Activated CD4-positive, alpha-beta memory T cell treated with anti-CD3 and anti-CD28 coated beads, Interleukin-2, amount 10 ng/mL, durations not matched to agents 7 days and 5 days (primary cell): ENCODE measurements at regions not wholly inside any gene's neighbourhood (a gene's known extent, or its start where the extent isn't known, plus 50 kb on each side); places are given as distances from the start of the nearest gene placed in this dataset.
"Not testable (repeated sequence)": the region's sequence is repeated elsewhere in the genome, so short reads cannot be mapped to it uniquely, and the experiment has no call there.

ENCODE experiments used
- CTCF ChIA-PET: fragments of 350-600 bp; sonication (Branson Sonifier 250); formaldehyde crosslinking; loops from one replicate; lab custom pipeline; 2021; ENCODE audit warnings: antibody characterized with exemption, inconsistent platforms; lab: Charles Lee
- POLR2A ChIA-PET: fragments of 350-600 bp; sonication (Branson Sonifier 250); formaldehyde crosslinking; loops from one replicate; lab custom pipeline; 2021; ENCODE audit warnings: antibody characterized with exemption; lab: Charles Lee
- DNase-seq: peaks from one replicate; pipeline ENCODE4 v3.0.0-alpha.2; 2020
- H3K27ac Mint-ChIP-seq: one replicate; pipeline ENCODE4 v1.8.0; 2021; ENCODE audit warnings: mild to moderate bottlenecking, mixed read lengths
- H3K27me3 Mint-ChIP-seq: one replicate; pipeline ENCODE4 v1.8.0; 2021; ENCODE audit warnings: mixed read lengths
- H3K36me3 Mint-ChIP-seq: one replicate; pipeline ENCODE4 v1.8.0; 2021; ENCODE audit warnings: low read depth, mixed read lengths
- H3K4me1 Mint-ChIP-seq: one replicate; pipeline ENCODE4 v1.8.0; 2021; ENCODE audit warnings: mixed read lengths
- H3K4me3 Mint-ChIP-seq: one replicate; pipeline ENCODE4 v1.8.0; 2021; ENCODE audit warnings: mild to moderate bottlenecking, mixed read lengths
- H3K9me3 Mint-ChIP-seq: one replicate; pipeline ENCODE4 v1.8.0; 2021; ENCODE audit warnings: mixed read lengths

- Mint-ChIP-seq H3K4me1 (no peaks in the 10 kb centered on the region), H3K36me3 (no peaks in the 10 kb centered on the region), H3K27me3 (no peaks in the 10 kb centered on the region), H3K4me3 (no peak overlapping the region), H3K27ac (no peak overlapping the region), H3K9me3 (no peaks in the 10 kb centered on the region)
- ChIA-PET CTCF (no interaction called here), POLR2A (no interaction called here)
- DNase-seq = no peak
These were observed 236.1 kb downstream of the FBXO8 start for GRCh38 chr4:174047363-174047762.

- H3K36me3 Mint-ChIP-seq, DNase-seq, H3K4me1 Mint-ChIP-seq, H3K4me3 Mint-ChIP-seq, CTCF ChIA-PET, H3K9me3 Mint-ChIP-seq, POLR2A ChIA-PET, H3K27me3 Mint-ChIP-seq, H3K27ac Mint-ChIP-seq: not testable (repeated sequence)
These were observed 237.6 kb downstream of the FBXO8 start for GRCh38 chr4:174045829-174046228.

DNA sequence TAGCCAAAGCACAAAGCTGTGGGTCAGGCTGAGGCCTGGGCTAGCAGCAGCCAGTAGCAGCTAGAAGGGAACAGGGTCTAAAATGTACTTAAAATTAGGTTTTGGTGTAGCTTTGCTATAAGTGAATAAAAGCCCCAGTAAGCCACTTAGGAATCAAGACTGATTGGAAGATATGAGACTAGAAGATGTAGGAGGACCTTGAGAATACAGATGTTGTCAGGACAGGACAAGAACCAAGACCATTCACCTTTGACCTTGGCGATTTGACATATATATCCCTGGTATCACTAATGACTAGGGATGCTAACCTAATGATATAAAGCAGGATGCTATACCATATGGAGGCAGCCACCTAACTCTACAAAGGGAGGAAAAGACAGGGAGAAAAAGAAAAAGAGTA lies 238.1 kb downstream of the FBXO8 start:
- CTCF ChIA-PET = no interaction called here
- Mint-ChIP-seq H3K27me3 (no peaks in the 10 kb centered on the region), H3K4me1 (no peaks in the 10 kb centered on the region), H3K4me3 (no peak overlapping the region), H3K36me3 (no peaks in the 10 kb centered on the region), H3K9me3 (no peaks in the 10 kb centered on the region), H3K27ac (no peak overlapping the region)
- no peak for DNase-seq
- POLR2A ChIA-PET = no interaction called here

DNA sequence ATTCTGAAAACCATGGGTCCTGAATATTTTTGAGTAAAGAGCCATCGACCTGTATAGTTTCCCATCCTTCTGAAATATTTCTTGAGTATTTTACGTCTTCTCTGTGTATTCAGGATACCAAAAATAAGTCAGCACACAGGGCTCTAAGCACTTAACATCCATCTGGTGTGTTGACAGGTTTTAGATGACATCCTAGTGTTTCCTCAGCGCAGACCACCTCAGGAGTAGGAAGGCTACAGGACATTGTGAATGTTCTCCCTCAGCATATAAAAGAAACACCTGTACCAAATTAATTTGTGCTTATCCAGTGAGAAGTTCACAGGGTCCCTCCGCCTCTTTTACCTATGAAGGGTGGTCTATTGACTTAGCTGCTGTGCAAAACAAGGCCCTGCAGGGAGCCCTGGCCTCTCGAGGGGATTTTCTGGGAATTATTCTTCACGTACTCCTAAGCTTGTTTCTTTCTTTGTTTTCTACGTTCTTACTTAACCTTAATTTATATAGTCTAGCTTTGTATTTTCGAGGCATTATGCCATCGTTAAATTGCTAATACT lies 241.8 kb downstream of the FBXO8 start:
- no peak overlapping the region for H3K27ac Mint-ChIP-seq
- H3K9me3 Mint-ChIP-seq = no peaks in the 10 kb centered on the region
- H3K27me3 Mint-ChIP-seq = no peaks in the 10 kb centered on the region
- H3K4me3 Mint-ChIP-seq = no peak overlapping the region
- no peaks in the 10 kb centered on the region for H3K4me1 Mint-ChIP-seq
- ChIA-PET POLR2A (no interaction called here), CTCF (no interaction called here)
- DNase-seq = no peak
- H3K36me3 Mint-ChIP-seq = no peaks in the 10 kb centered on the region

DNA sequence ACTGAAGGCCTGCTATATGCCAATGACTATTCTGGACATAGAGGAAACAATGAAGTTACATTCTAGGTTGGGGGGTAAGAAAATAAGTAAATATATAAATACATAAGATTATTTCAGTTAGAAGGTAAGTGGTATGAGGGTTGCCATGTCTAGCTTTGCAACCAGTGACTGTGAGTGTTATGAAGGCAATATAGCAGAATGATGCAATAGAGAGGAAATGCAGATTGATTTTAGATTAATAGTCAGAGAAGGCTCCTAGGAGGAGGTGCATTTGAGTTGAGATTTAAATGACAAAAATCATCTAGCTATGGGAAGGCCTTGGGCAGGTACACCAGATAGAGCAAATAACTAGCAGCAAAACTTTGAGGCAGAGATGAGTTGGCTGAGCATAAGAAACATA lies 243.2 kb downstream of the FBXO8 start:
- no peak for DNase-seq
- CTCF ChIA-PET = no interaction called here
- Mint-ChIP-seq H3K27ac (no peak overlapping the region), H3K4me1 (no peaks in the 10 kb centered on the region), H3K27me3 (no peaks in the 10 kb centered on the region), H3K9me3 (no peaks in the 10 kb centered on the region), H3K36me3 (no peaks in the 10 kb centered on the region), H3K4me3 (no peak overlapping the region)
- POLR2A ChIA-PET = no interaction called here

DNA sequence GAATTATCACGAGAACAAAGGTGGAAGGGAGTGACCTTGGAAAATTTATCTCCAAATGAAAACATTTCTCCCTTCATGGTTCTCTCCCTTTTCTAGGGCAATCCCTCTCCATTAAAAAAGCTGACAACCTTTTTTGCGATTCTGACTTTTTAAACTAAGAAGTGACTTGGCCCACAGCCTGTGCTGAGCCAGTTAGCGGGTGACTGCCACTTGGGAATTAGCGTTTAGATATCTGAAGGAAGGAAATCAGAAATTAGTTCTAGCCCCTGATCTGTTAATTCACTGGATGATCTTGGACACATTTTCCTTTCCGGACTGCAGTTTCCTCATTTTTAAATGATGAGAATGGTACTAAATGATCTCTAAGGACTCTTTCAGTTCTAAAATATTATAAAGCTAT lies 245.0 kb downstream of the FBXO8 start:
- H3K27me3 Mint-ChIP-seq = no peaks in the 10 kb centered on the region
- no peaks in the 10 kb centered on the region for H3K9me3 Mint-ChIP-seq
- H3K27ac Mint-ChIP-seq = no peak overlapping the region
- no peaks in the 10 kb centered on the region for H3K36me3 Mint-ChIP-seq
- no peaks in the 10 kb centered on the region for H3K4me1 Mint-ChIP-seq
- no peak overlapping the region for H3K4me3 Mint-ChIP-seq
- POLR2A ChIA-PET = no interaction called here
- CTCF ChIA-PET = no interaction called here
- no peak for DNase-seq

GRCh38 chr4:174037631-174038030 lies 245.8 kb downstream of the FBXO8 start:
- no peak for DNase-seq
- Mint-ChIP-seq H3K27me3 (no peaks in the 10 kb centered on the region), H3K4me3 (no peak overlapping the region), H3K4me1 (no peaks in the 10 kb centered on the region), H3K36me3 (no peaks in the 10 kb centered on the region), H3K27ac (no peak overlapping the region), H3K9me3 (no peaks in the 10 kb centered on the region)
- CTCF ChIA-PET = no interaction called here
- POLR2A ChIA-PET = no interaction called here

DNA sequence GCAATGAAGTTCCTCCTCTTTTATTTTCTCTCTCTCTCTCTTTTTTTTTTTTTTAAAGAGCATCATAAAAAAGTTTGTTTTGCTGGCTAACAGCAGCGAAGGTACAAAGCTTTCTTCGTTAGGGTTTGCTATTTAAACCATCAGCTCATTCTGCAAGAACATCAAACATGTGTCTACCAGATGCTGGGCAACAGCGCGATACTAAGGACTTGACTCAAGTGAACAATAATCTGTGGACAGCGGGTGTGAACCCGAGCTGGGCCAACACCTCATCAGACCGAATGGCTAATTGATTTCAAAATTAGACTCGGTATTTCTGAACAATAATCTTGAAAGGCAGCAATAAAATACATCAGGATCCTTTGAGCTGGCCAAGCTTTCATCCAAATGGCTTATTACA lies 246.4 kb downstream of the FBXO8 start:
- CTCF ChIA-PET = no interaction called here
- no peak for DNase-seq
- no peak overlapping the region for H3K4me3 Mint-ChIP-seq

GRCh38 chr4:174036576-174036975 lies 246.9 kb downstream of the FBXO8 start:
- Mint-ChIP-seq H3K27me3 (no peaks in the 10 kb centered on the region), H3K27ac (no peak overlapping the region), H3K4me3 (no peak overlapping the region), H3K4me1 (no peaks in the 10 kb centered on the region), H3K9me3 (no peaks in the 10 kb centered on the region), H3K36me3 (no peaks in the 10 kb centered on the region)
- POLR2A ChIA-PET = no interaction called here
- CTCF ChIA-PET = no interaction called here
- no peak for DNase-seq

More for the DNA sequence above, 246.4 kb downstream of the FBXO8 start:
- POLR2A ChIA-PET = no interaction called here
- Mint-ChIP-seq H3K36me3 (no peaks in the 10 kb centered on the region), H3K4me1 (no peaks in the 10 kb centered on the region), H3K27me3 (no peaks in the 10 kb centered on the region), H3K27ac (no peak overlapping the region), H3K9me3 (no peaks in the 10 kb centered on the region)

GRCh38 chr4:174036111-174036510 lies 247.4 kb downstream of the FBXO8 start:
- no peak overlapping the region for H3K4me3 Mint-ChIP-seq

DNA sequence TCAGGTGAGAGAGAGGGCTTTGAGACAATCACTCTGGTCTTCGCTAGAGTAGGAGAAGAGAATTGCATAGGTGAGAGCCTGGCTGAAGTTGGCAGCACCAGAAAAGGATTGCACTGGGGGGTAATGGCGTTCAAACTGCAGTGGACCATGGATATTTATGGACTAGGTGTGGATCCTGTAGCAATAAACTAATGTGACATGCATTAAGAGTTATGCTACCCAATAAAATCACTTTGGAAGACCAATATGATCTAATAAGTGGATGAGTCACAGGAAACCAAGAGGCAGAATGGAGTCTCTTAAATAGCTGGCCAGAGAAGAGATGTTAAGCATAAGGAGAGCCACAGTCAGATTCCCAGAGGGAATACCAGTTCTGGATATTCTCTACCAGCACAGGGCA lies 259.8 kb downstream of the FBXO8 start:
- CTCF ChIA-PET = no interaction called here
- Mint-ChIP-seq H3K27ac (no peak overlapping the region), H3K9me3 (no peaks in the 10 kb centered on the region), H3K4me1 (no peaks in the 10 kb centered on the region), H3K27me3 (no peaks in the 10 kb centered on the region), H3K4me3 (no peak overlapping the region), H3K36me3 (no peaks in the 10 kb centered on the region)
- no peak for DNase-seq
- POLR2A ChIA-PET = no interaction called here

More at GRCh38 chr4:174036111-174036510, 247.4 kb downstream of the FBXO8 start:
- Mint-ChIP-seq H3K9me3 (no peaks in the 10 kb centered on the region), H3K36me3 (no peaks in the 10 kb centered on the region), H3K27me3 (no peaks in the 10 kb centered on the region), H3K27ac (no peak overlapping the region), H3K4me1 (no peaks in the 10 kb centered on the region)
- POLR2A ChIA-PET = no interaction called here
- no peak for DNase-seq
- CTCF ChIA-PET = no interaction called here

DNA sequence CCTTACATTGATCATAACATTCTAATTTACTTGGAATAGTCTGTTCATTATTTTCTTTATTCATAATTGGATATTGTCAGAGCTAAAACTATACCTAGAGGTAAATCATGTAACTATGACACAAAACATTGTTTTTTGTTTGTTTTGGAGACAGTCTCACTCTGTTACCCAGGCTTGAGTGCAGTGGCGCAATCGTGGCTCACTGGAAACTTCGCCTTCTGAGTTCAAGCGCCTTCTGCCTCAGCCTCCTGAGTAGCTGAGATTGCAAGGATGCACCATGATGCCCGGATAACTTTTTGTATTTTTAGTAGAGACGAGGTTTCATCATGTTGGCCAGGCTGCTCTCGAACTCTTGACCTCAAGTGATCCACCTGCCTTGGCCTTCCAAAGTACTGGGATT lies 265.2 kb downstream of the FBXO8 start:
- Mint-ChIP-seq H3K27me3 (no peaks in the 10 kb centered on the region), H3K27ac (no peak overlapping the region), H3K4me1 (no peaks in the 10 kb centered on the region), H3K9me3 (no peaks in the 10 kb centered on the region), H3K4me3 (no peak overlapping the region), H3K36me3 (no peaks in the 10 kb centered on the region)
- POLR2A ChIA-PET = no interaction called here
- DNase-seq = no peak
- CTCF ChIA-PET = no interaction called here

- ChIA-PET CTCF (no interaction called here), POLR2A (no interaction called here)
- H3K9me3 Mint-ChIP-seq = no peaks in the 10 kb centered on the region
- H3K27me3 Mint-ChIP-seq = no peaks in the 10 kb centered on the region
- H3K4me1 Mint-ChIP-seq = no peaks in the 10 kb centered on the region
- no peak for DNase-seq
- no peak overlapping the region for H3K4me3 Mint-ChIP-seq
- no peaks in the 10 kb centered on the region for H3K36me3 Mint-ChIP-seq
- H3K27ac Mint-ChIP-seq = no peak overlapping the region
These were observed 267.2 kb downstream of the FBXO8 start for GRCh38 chr4:174016251-174016650.

DNA sequence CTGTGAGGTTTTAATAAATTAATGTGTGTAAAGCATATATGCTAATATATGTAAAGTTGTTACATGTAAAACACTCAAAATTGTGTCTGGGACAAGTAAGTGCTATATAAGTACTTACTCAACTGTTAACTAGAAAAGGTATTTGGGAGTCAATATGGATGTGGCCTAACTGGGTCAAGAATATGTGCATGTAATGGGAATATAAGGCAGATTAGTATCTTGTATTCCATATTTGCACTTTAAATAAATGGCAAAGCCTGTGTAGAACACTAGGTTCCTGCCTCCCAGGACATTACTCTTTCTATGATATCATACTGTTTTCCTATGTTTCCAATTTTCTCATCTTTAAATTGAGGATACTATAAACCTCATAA lies 270.6 kb downstream of the FBXO8 start:
- no peaks in the 10 kb centered on the region for H3K4me1 Mint-ChIP-seq
- no peaks in the 10 kb centered on the region for H3K27me3 Mint-ChIP-seq
- POLR2A ChIA-PET = no interaction called here
- DNase-seq = no peak
- H3K9me3 Mint-ChIP-seq = no peaks in the 10 kb centered on the region
- no peak overlapping the region for H3K4me3 Mint-ChIP-seq
- H3K36me3 Mint-ChIP-seq = no peaks in the 10 kb centered on the region
- CTCF ChIA-PET = no interaction called here
- H3K27ac Mint-ChIP-seq = no peak overlapping the region
